Gastrocnemius medialis (tissue), 4 donors: ENCODE measurements at regions not wholly inside any gene's neighbourhood (a gene's known extent, or its start where the extent isn't known, plus 50 kb on each side); places are given as distances from the start of the nearest gene placed in this dataset.

Source experiments
- CTCF ChIP-seq, 5 experiments: fragments of 450-650 bp in 3 of 5; fragments of 200-600 bp in 2 of 5; sonication (generic) in 2 of 5; IDR thresholded peaks in 4 of 5; conservative IDR thresholded peaks in 1 of 5; 1 replicate in 4 of 5; 2 replicates in 1 of 5; pipeline ENCODE4 v1.5.1; 2016 to 2019; ENCODE audit warnings: antibody characterized with exemption in 5 of 5, mild to moderate bottlenecking in 3 of 5, moderate library complexity in 3 of 5
- POLR2A ChIP-seq, 2 donors: fragments of 450-650 bp; IDR thresholded peaks; one replicate each; pipeline ENCODE4 v1.6.1; 2017; ENCODE audit warnings: antibody characterized with exemption in 2 of 2, mild to moderate bottlenecking in 2 of 2, moderate library complexity in 2 of 2

- TF ChIP-seq CTCF (IDR thresholded peaks at IDR 0.05 in 4 of 5, conservative IDR thresholded peaks at IDR 0.05 in 1 of 5) (no peak), POLR2A (IDR thresholded peaks at IDR 0.05) (no peak)
Measured at GRCh38 chr16:52056259-52056658, 490.7 kb downstream of the TOX3 start.
